Ishikawa (cell line): ENCODE measurements at regions not wholly inside any gene's neighbourhood (a gene's known extent, or its start where the extent isn't known, plus 50 kb on each side); places are given as distances from the start of the nearest gene placed in this dataset.

Experiments
- CREB1 ChIP-seq: IDR thresholded peaks from 2 replicates; pipeline ENCODE4 v1.6.1; 2012; ENCODE audit warnings: low read depth
- EP300 ChIP-seq: IDR thresholded peaks from 2 replicates; pipeline ENCODE4 v1.6.1; 2012; ENCODE audit warnings: borderline replicate concordance
- NFIC ChIP-seq: IDR thresholded peaks from 2 replicates; pipeline ENCODE4 v1.6.1; 2012
- RAD21 ChIP-seq: IDR thresholded peaks from 2 replicates; pipeline ENCODE4 v1.6.1; 2012; ENCODE audit warnings: low read depth
- TCF12 ChIP-seq: IDR thresholded peaks from 2 replicates; pipeline ENCODE4 v1.6.1; 2012; ENCODE audit warnings: low read depth
- TEAD4 ChIP-seq: IDR thresholded peaks from 2 replicates; pipeline ENCODE4 v1.6.1; 2012
- YY1 ChIP-seq: IDR thresholded peaks from 2 replicates; pipeline ENCODE4 v1.6.1; 2012; ENCODE audit warnings: low read depth

DNA sequence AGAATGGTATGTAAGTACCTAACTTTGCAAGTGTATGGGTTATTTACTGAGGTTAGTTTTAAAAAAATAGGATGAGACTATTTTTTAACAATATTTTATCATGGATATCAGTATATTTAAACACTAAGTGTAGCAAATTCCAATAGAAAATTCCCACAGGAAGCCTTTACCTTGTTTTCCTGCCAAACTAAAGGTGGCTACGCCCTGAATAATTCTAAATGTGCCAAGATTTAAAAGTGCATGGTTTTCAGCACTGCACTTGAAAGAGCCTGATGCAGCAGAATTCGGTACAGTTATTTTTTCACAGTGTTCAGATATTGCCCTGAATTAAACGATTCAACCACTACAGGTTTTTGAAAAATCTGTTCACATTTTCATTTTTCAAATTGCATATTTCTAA, 1622.8 kb upstream of the B3GALT2 start:
- TF ChIP-seq NFIC (no peak), RAD21 (no peak), TEAD4 (no peak), TCF12 (no peak), CREB1 (no peak), EP300 (no peak), YY1 (no peak)
